H9 (cell line): ENCODE measurements at regions not wholly inside any gene's neighbourhood (a gene's known extent, or its start where the extent isn't known, plus 50 kb on each side); places are given as distances from the start of the nearest gene placed in this dataset.

Experiments
- DNase-seq: peaks from one replicate; pipeline ENCODE4 v3.0.0-alpha.2; 2017
- H2AFZ ChIP-seq: one replicate; pipeline ENCODE4 v1.6.1; 2013; ENCODE audit warnings: mild to moderate bottlenecking, low read length, control low read depth, moderate library complexity
- H2AK5ac ChIP-seq: 2 replicates; pipeline ENCODE4 v1.6.1; 2013; ENCODE audit warnings: low read length, control low read depth, mixed read lengths; ENCODE audit not compliant: insufficient read length
- H2BK120ac ChIP-seq: one replicate; pipeline ENCODE4 v1.6.1; 2013; ENCODE audit warnings: low read depth, mild to moderate bottlenecking, low read length, control low read depth, inconsistent platforms; ENCODE audit not compliant: poor library complexity, severe bottlenecking
- H2BK12ac ChIP-seq: 2 replicates; pipeline ENCODE4 v1.6.1; 2013; ENCODE audit warnings: low read length, control low read depth, mixed read lengths, low read depth; ENCODE audit not compliant: insufficient read length
- H2BK15ac ChIP-seq: 2 replicates; pipeline ENCODE4 v1.6.1; 2013; ENCODE audit warnings: low read depth, low read length, control low read depth
- H2BK20ac ChIP-seq: one replicate; pipeline ENCODE4 v1.6.1; 2013; ENCODE audit warnings: low read depth, mild to moderate bottlenecking, low read length, control low read depth, inconsistent platforms; ENCODE audit not compliant: poor library complexity, severe bottlenecking
- H2BK5ac ChIP-seq: 2 replicates; pipeline ENCODE4 v1.6.1; 2013; ENCODE audit warnings: low read length, control low read depth, mixed read lengths; ENCODE audit not compliant: insufficient read length
- H3K14ac ChIP-seq: 2 replicates; pipeline ENCODE4 v1.6.1; 2013; ENCODE audit warnings: low read length, control low read depth; ENCODE audit not compliant: insufficient read depth
- H3K18ac ChIP-seq: 2 replicates; pipeline ENCODE4 v1.6.1; 2013; ENCODE audit warnings: low read depth, mild to moderate bottlenecking, mixed read lengths, low read length, control low read depth; ENCODE audit not compliant: insufficient read length
- H3K23ac ChIP-seq: 2 replicates; pipeline ENCODE4 v1.6.1; 2013; ENCODE audit warnings: low read length, control low read depth, mixed read lengths, low read depth; ENCODE audit not compliant: insufficient read length
- H3K23me2 ChIP-seq: 2 replicates; pipeline ENCODE4 v1.6.1; 2013; ENCODE audit warnings: low read depth, mild to moderate bottlenecking, mixed read lengths, low read length, control low read depth; ENCODE audit not compliant: insufficient read length, poor library complexity, severe bottlenecking
- H3K27ac ChIP-seq: 2 replicates; pipeline ENCODE4 v1.5.1; 2013; ENCODE audit warnings: low read length, control low read depth, mixed read lengths, low read depth; ENCODE audit not compliant: insufficient read length
- H3K27me3 ChIP-seq: 2 replicates; pipeline ENCODE4 v1.6.1; 2013; ENCODE audit warnings: low read length, control low read depth, inconsistent platforms; ENCODE audit not compliant: insufficient read depth
- H3K4ac ChIP-seq: 2 replicates; pipeline ENCODE4 v1.6.1; 2013; ENCODE audit warnings: low read depth, mild to moderate bottlenecking, control low read depth, inconsistent platforms, low read length, moderate library complexity
- H3K4me1 ChIP-seq: 2 replicates; pipeline ENCODE4 v1.6.1; 2013; ENCODE audit warnings: low read length, control low read depth, inconsistent platforms; ENCODE audit not compliant: insufficient read depth
- H3K4me2 ChIP-seq: 2 replicates; pipeline ENCODE4 v1.6.1; 2013; ENCODE audit warnings: low read length, control low read depth, mixed read lengths; ENCODE audit not compliant: insufficient read length, insufficient read depth
- H3K56ac ChIP-seq: 2 replicates; pipeline ENCODE4 v1.6.1; 2013; ENCODE audit warnings: low read depth, mild to moderate bottlenecking, mixed read lengths, low read length, control low read depth; ENCODE audit not compliant: insufficient read length
- H3K79me1 ChIP-seq: 2 replicates; pipeline ENCODE4 v1.6.1; 2013; ENCODE audit warnings: low read depth, mild to moderate bottlenecking, moderate library complexity, low read length, control low read depth, inconsistent platforms; ENCODE audit not compliant: insufficient read depth, poor library complexity, severe bottlenecking
- H3K79me2 ChIP-seq: 2 replicates; pipeline ENCODE4 v1.6.1; 2013; ENCODE audit warnings: low read length, control low read depth, inconsistent platforms; ENCODE audit not compliant: insufficient read depth
- H3K9ac ChIP-seq: 2 replicates; pipeline ENCODE4 v1.6.1; 2013; ENCODE audit warnings: low read length, control low read depth, mixed read lengths; ENCODE audit not compliant: insufficient read length; ENCODE audit errors: extremely low read depth
- H3K9me3 ChIP-seq: one replicate; pipeline ENCODE4 v1.6.1; 2013; ENCODE audit warnings: low read depth, low read length, inconsistent platforms; ENCODE audit not compliant: control insufficient read depth
- H3T11ph ChIP-seq: one replicate; pipeline ENCODE4 v1.6.1; 2013; ENCODE audit warnings: mild to moderate bottlenecking, low read length, control low read depth, inconsistent platforms
- H4K20me1 ChIP-seq: one replicate; pipeline ENCODE4 v1.6.1; 2013; ENCODE audit not compliant: control insufficient read depth, insufficient read length, insufficient read depth
- H4K5ac ChIP-seq: 2 replicates; pipeline ENCODE4 v1.6.1; 2013; ENCODE audit warnings: low read depth, mild to moderate bottlenecking, mixed read lengths, low read length, control low read depth; ENCODE audit not compliant: insufficient read length
- H4K8ac ChIP-seq: replicated peaks from 2 replicates; pipeline ENCODE4 v1.6.1; 2013; ENCODE audit warnings: low read length, control low read depth, mixed read lengths, low read depth; ENCODE audit not compliant: insufficient read length
- H4K91ac ChIP-seq: 2 replicates; pipeline ENCODE4 v1.6.1; 2013; ENCODE audit warnings: low read depth, mild to moderate bottlenecking, moderate library complexity, mixed read lengths, low read length, control low read depth; ENCODE audit not compliant: insufficient read length
- H3K27ac Mint-ChIP-seq, 3 experiments: 2 replicates in 2 of 3; 3 replicates in 1 of 3; pipeline ENCODE4 v1.8.0; 2020 to 2021; ENCODE audit warnings: mixed read lengths in 3 of 3, mild to moderate bottlenecking in 1 of 3, moderate library complexity in 1 of 3
- H3K27me3 Mint-ChIP-seq: 2 replicates; pipeline ENCODE4 v1.8.0; 2021; ENCODE audit warnings: low read depth, mild to moderate bottlenecking, moderate library complexity, mixed read lengths
- H3K36me3 Mint-ChIP-seq, 3 experiments: 2 replicates in 2 of 3; 3 replicates in 1 of 3; pipeline ENCODE4 v1.8.0; 2020 to 2021; ENCODE audit warnings: low read depth in 3 of 3, mixed read lengths in 3 of 3; ENCODE audit not compliant: insufficient read depth in 1 of 3
- H3K4me1 Mint-ChIP-seq, 2 experiments: 2 replicates each; pipeline ENCODE4 v1.8.0; 2020; ENCODE audit warnings: mixed read lengths in 2 of 2
- H3K4me3 Mint-ChIP-seq, 2 experiments: 2 replicates in 1 of 2; 3 replicates in 1 of 2; pipeline ENCODE4 v1.8.0; 2020 to 2021; ENCODE audit warnings: mild to moderate bottlenecking in 2 of 2, mixed read lengths in 2 of 2, moderate library complexity in 1 of 2
- H3K9me3 Mint-ChIP-seq, 2 experiments: 2 replicates in 1 of 2; 3 replicates in 1 of 2; pipeline ENCODE4 v1.8.0; 2020; ENCODE audit warnings: mild to moderate bottlenecking in 2 of 2, mixed read lengths in 2 of 2, moderate library complexity in 1 of 2
- CTCF ChIP-seq: fragments of 200-600 bp; sonication (generic); conservative IDR thresholded peaks from 3 replicates; pipeline ENCODE4 v1.8.0; 2021; ENCODE audit warnings: antibody characterized with exemption, mild to moderate bottlenecking
- WGBS: extraction: QIAGEN DNeasy Blood & Tissue Kit; methylation state at CpG from one replicate; pipeline ENCODE4 v1.1.7; 2013; ENCODE audit warnings: missing lambda C conversion rate, low lambda C conversion rate, mixed read lengths; ENCODE audit not compliant: insufficient read length; ENCODE audit errors: extremely low coverage; 5-methylcytosine and 5-hydroxymethylcytosine counted together

GRCh38 chr2:430291-431040 is 142.6 kb upstream of the ALKAL2 start:
- Histone ChIP-seq H3K4me1 (no peaks in the 10 kb centered on the region), H2BK15ac (no peak overlapping the region), H3K18ac (no peak overlapping the region), H2BK12ac (no peak overlapping the region), H3K23me2 (no peaks in the 10 kb centered on the region), H2BK5ac (no peak overlapping the region), H3K23ac (no peak overlapping the region), H4K8ac (no peak overlapping the region), H3T11ph (no peak overlapping the region), H3K56ac (no peak overlapping the region), H3K79me2 (no peaks in the 10 kb centered on the region), H4K91ac (no peak overlapping the region), H3K79me1 (no peaks in the 10 kb centered on the region), H3K14ac (no peak overlapping the region), H4K20me1 (no peaks in the 10 kb centered on the region), H2BK120ac (no peak overlapping the region), H3K9ac (no peak overlapping the region), H2AFZ (no peak overlapping the region), H3K27ac (no peak overlapping the region), H4K5ac (no peak overlapping the region), H3K27me3 (no peaks in the 10 kb centered on the region), H3K4me2 (no peak overlapping the region), H3K4ac (no peak overlapping the region), H2BK20ac (no peak overlapping the region), H2AK5ac (no peak overlapping the region), H3K9me3 (no peaks in the 10 kb centered on the region)
- no peaks in the 10 kb centered on the region for H3K36me3 Mint-ChIP-seq
- no peak for DNase-seq
- TF ChIP-seq CTCF = no peak
- H3K4me3 Mint-ChIP-seq = no peak overlapping the region
- H3K27ac Mint-ChIP-seq = no peak overlapping the region
- H3K4me1 Mint-ChIP-seq = peaks cover 19 to 23% of the 10 kb centered on the region in 2 experiments
- peaks cover 7% of the 10 kb centered on the region; the same call in 1 of the 2 replicates for H3K27me3 Mint-ChIP-seq
- H3K9me3 Mint-ChIP-seq = no peaks in the 10 kb centered on the region; a peak in 1 of 5 replicates
- no CpG with 5 or more reads among the region's 20 CpGs for WGBS
